ENCODE measurements at regions not wholly inside any gene's neighbourhood (a gene's known extent, or its start where the extent isn't known, plus 50 kb on each side); places are given as distances from the start of the nearest gene placed in this dataset.

- intact Hi-C loops (cut with DNase I; ENCODE audit: low total_unique reads) (no loop called here), in situ Hi-C loops (cut with MboI; ENCODE audit: low sequenced_read_pairs in 4 of 4) (no loop called here)
- DNase-seq (no peak), ATAC-seq (no peak)
- no peaks in the 10 kb centered on the region for H3K4me1 ChIP-seq
- H3K27ac ChIP-seq: no peak overlapping the region
- TF ChIP-seq CTCF (IDR thresholded peaks at IDR 0.05 in 4 of 5, conservative IDR thresholded peaks at IDR 0.05 in 1 of 5) (no peak), POLR2A (IDR thresholded peaks at IDR 0.05) (no peak)
- no peak overlapping the region for H3K4me3 ChIP-seq
- no peaks in the 10 kb centered on the region for H3K27me3 ChIP-seq
- no peaks in the 10 kb centered on the region for H3K36me3 ChIP-seq
- H3K9me3 ChIP-seq: no peaks in the 10 kb centered on the region
Measured at GRCh38 chr4:11518754-11519153, 90.1 kb upstream of the HS3ST1 start.

- no peaks in the 10 kb centered on the region for H3K9me3 ChIP-seq
Measured at GRCh38 chr4:11514779-11515419, 86.2 kb upstream of the HS3ST1 start.

GRCh38 chr4:11514003-11514402 is 85.3 kb upstream of the HS3ST1 start:
- H3K4me3 ChIP-seq: no peak overlapping the region
- intact Hi-C loops (cut with DNase I; ENCODE audit: low total_unique reads): no loop called here

More at GRCh38 chr4:11514779-11515419, 86.2 kb upstream of the HS3ST1 start:
- intact Hi-C loops (cut with DNase I; ENCODE audit: low total_unique reads): no loop called here
- no peak for DNase-seq
- ATAC-seq: no peak
- Histone ChIP-seq H3K27ac (no peak overlapping the region), H3K27me3 (no peaks in the 10 kb centered on the region), H3K4me3 (no peak overlapping the region), H3K4me1 (no peaks in the 10 kb centered on the region), H3K36me3 (no peaks in the 10 kb centered on the region)
- in situ Hi-C loops (cut with MboI; ENCODE audit: low sequenced_read_pairs in 4 of 4): no loop called here
- no peak for TF ChIP-seq CTCF (IDR thresholded peaks at IDR 0.05 in 4 of 5, conservative IDR thresholded peaks at IDR 0.05 in 1 of 5)
- no peak for TF ChIP-seq POLR2A (IDR thresholded peaks at IDR 0.05)

GRCh38 chr4:11512871-11513270 is 84.2 kb upstream of the HS3ST1 start:
- in situ Hi-C loops (cut with MboI; ENCODE audit: low sequenced_read_pairs in 4 of 4): no loop called here
- no peaks in the 10 kb centered on the region for H3K36me3 ChIP-seq
- no peak for DNase-seq
- no peak overlapping the region for H3K27ac ChIP-seq
- intact Hi-C loops (cut with DNase I; ENCODE audit: low total_unique reads): no loop called here
- H3K9me3 ChIP-seq: no peaks in the 10 kb centered on the region
- TF ChIP-seq CTCF (IDR thresholded peaks at IDR 0.05 in 4 of 5, conservative IDR thresholded peaks at IDR 0.05 in 1 of 5) (no peak), POLR2A (IDR thresholded peaks at IDR 0.05) (no peak)
- ATAC-seq: no peak
- H3K4me1 ChIP-seq: no peaks in the 10 kb centered on the region
- H3K27me3 ChIP-seq: no peaks in the 10 kb centered on the region
- H3K4me3 ChIP-seq: no peak overlapping the region

More at GRCh38 chr4:11514003-11514402, 85.3 kb upstream of the HS3ST1 start:
- DNase-seq: no peak
- H3K9me3 ChIP-seq: no peaks in the 10 kb centered on the region
- ATAC-seq: no peak
- H3K27ac ChIP-seq: no peak overlapping the region
- TF ChIP-seq POLR2A (IDR thresholded peaks at IDR 0.05): no peak
- no peak for TF ChIP-seq CTCF (IDR thresholded peaks at IDR 0.05 in 4 of 5, conservative IDR thresholded peaks at IDR 0.05 in 1 of 5)
- no peaks in the 10 kb centered on the region for H3K27me3 ChIP-seq
- in situ Hi-C loops (cut with MboI; ENCODE audit: low sequenced_read_pairs in 4 of 4): no loop called here
- no peaks in the 10 kb centered on the region for H3K36me3 ChIP-seq
- no peaks in the 10 kb centered on the region for H3K4me1 ChIP-seq

GRCh38 chr4:11511321-11511720 is 82.6 kb upstream of the HS3ST1 start:
- Histone ChIP-seq H3K4me1 (no peaks in the 10 kb centered on the region), H3K27ac (no peak overlapping the region), H3K9me3 (no peaks in the 10 kb centered on the region), H3K4me3 (no peak overlapping the region), H3K27me3 (no peaks in the 10 kb centered on the region), H3K36me3 (no peaks in the 10 kb centered on the region)
- DNase-seq (no peak), ATAC-seq (no peak)
- in situ Hi-C loops (cut with MboI; ENCODE audit: low sequenced_read_pairs in 4 of 4): no loop called here
- intact Hi-C loops (cut with DNase I; ENCODE audit: low total_unique reads): no loop called here
- TF ChIP-seq POLR2A (IDR thresholded peaks at IDR 0.05) (no peak), CTCF (IDR thresholded peaks at IDR 0.05 in 4 of 5, conservative IDR thresholded peaks at IDR 0.05 in 1 of 5) (no peak)
